Pancreas (tissue), 10 donors: ENCODE measurements at regions not wholly inside any gene's neighbourhood (a gene's known extent, or its start where the extent isn't known, plus 50 kb on each side); places are given as distances from the start of the nearest gene placed in this dataset.

Experiments
- ATAC-seq, 4 donors: fragments of 200-7000 bp; cut with Tn5 transposase; one replicate each; pipeline versions ENCODE4 v1.8.0 to v1.9.1; 2020; ENCODE audit warnings: mild to moderate bottlenecking in 4 of 4, moderate library complexity in 4 of 4
- DNase-seq, 6 donors: peaks; one replicate each; pipeline ENCODE4 v3.0.0-alpha.2; 2020
- FAIRE-seq: peaks from 2 replicates; lab custom pipeline; 2012; peaks lifted over from hg19 to GRCh38; lab: Jason Lieb, UNC
- H3K27ac ChIP-seq, 4 donors: fragments of 200-600 bp; sonication (generic); 1 replicate in 3 of 4; 2 replicates in 1 of 4; pipeline versions ENCODE4 v1.5.0 to v1.8.0; 2020
- H3K27me3 ChIP-seq, 4 donors: fragments of 200-600 bp; one replicate each; pipeline ENCODE4 v1.8.0; 2021
- H3K36me3 ChIP-seq, 3 donors: fragments of 200-600 bp; sonication (generic) in 1 of 3; one replicate each; pipeline versions ENCODE4 v1.5.0 to v1.8.0; 2020 to 2021
- H3K4me1 ChIP-seq, 3 donors: fragments of 200-600 bp; one replicate each; pipeline ENCODE4 v1.8.0; 2021
- H3K4me3 ChIP-seq, 4 donors: fragments of 200-600 bp; sonication (generic) in 2 of 4; one replicate each; pipeline versions ENCODE4 v1.5.0 to v1.8.0; 2020 to 2021
- H3K9me3 ChIP-seq, 4 donors: fragments of 200-600 bp; one replicate each; pipeline ENCODE4 v1.8.0; 2021
- WGBS, 2 donors: extraction: QIAGEN DNeasy Blood & Tissue Kit; methylation state at CpG; one replicate each; pipeline ENCODE4 v1.1.7; 2013; 5-methylcytosine and 5-hydroxymethylcytosine counted together
- intact Hi-C, 3 donors: fragments of 100-400 bp; cut with DNase I; formaldehyde crosslinking; loops; one replicate each; pipeline versions ENCODE4 v1.11.1 to v1.14.2; 2022
- TF ChIP-seq, protein P1 (sequence below), 4 donors: fragments of 200-600 bp; sonication (generic) in 3 of 4; IDR thresholded peaks; one replicate each; pipeline versions ENCODE4 v1.5.0 to v1.8.0; 2021; ENCODE audit warnings: antibody characterized with exemption in 4 of 4
- donor health status: healthy with polysubstance abuse.
- donor health status: DM: no; HTN: no; CAD: no; lungs with moderate emphysema.
- donor health status: DM: no; HTN: no; CAD: no.
- donor health status: control.
- donor health status: control.
- donor health status: Bipolar disorder and iron deficiency.
- donor health status: DM: yes; HTN: yes; CAD: no.
- donor health status: DM: no; HTN: no; CAD: no.
- donor health status: DM: no; HTN: no; CAD: no.
- donor health status: DM: yes; HTN: yes; CAD: no.

GRCh38 chr7:24417526-24418120 lies 133.6 kb downstream of the NPY start:
- Histone ChIP-seq H3K27ac (no peak overlapping the region), H3K4me1 (no peaks in the 10 kb centered on the region), H3K36me3 (no peaks in the 10 kb centered on the region), H3K4me3 (no peak overlapping the region), H3K27me3 (no peaks in the 10 kb centered on the region), H3K9me3 (no peaks in the 10 kb centered on the region)
- ATAC-seq = peak in 2 of 4 donors; percentile 35 to 75
- 39 to 54% methylated on average over 7 of the region's 7 CpGs for WGBS, 2 donors
- no peak for FAIRE-seq
- no peak for DNase-seq
- intact Hi-C loops = no loop called here
- TF ChIP-seq, protein P1, sequence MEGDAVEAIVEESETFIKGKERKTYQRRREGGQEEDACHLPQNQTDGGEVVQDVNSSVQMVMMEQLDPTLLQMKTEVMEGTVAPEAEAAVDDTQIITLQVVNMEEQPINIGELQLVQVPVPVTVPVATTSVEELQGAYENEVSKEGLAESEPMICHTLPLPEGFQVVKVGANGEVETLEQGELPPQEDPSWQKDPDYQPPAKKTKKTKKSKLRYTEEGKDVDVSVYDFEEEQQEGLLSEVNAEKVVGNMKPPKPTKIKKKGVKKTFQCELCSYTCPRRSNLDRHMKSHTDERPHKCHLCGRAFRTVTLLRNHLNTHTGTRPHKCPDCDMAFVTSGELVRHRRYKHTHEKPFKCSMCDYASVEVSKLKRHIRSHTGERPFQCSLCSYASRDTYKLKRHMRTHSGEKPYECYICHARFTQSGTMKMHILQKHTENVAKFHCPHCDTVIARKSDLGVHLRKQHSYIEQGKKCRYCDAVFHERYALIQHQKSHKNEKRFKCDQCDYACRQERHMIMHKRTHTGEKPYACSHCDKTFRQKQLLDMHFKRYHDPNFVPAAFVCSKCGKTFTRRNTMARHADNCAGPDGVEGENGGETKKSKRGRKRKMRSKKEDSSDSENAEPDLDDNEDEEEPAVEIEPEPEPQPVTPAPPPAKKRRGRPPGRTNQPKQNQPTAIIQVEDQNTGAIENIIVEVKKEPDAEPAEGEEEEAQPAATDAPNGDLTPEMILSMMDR (IDR thresholded peaks at IDR 0.05) = no peak

- no peak for FAIRE-seq
- H3K4me3 ChIP-seq = no peak overlapping the region
- intact Hi-C loops = no loop called here
- TF ChIP-seq, protein P1 (IDR thresholded peaks at IDR 0.05) = no peak
- no peaks in the 10 kb centered on the region for H3K27me3 ChIP-seq
- no peak for DNase-seq
- H3K27ac ChIP-seq = no peak overlapping the region
- no peaks in the 10 kb centered on the region for H3K4me1 ChIP-seq
- no peaks in the 10 kb centered on the region for H3K36me3 ChIP-seq
- peak in 2 of 4 donors; percentile 27 to 36 for ATAC-seq
- no peaks in the 10 kb centered on the region for H3K9me3 ChIP-seq
- 91 to 94% methylated on average over 2 of the region's 2 CpGs for whole genome bisulfite sequencing, 2 donors
Observed at GRCh38 chr7:24419077-24419476, 135.1 kb downstream of the NPY start.

DNA sequence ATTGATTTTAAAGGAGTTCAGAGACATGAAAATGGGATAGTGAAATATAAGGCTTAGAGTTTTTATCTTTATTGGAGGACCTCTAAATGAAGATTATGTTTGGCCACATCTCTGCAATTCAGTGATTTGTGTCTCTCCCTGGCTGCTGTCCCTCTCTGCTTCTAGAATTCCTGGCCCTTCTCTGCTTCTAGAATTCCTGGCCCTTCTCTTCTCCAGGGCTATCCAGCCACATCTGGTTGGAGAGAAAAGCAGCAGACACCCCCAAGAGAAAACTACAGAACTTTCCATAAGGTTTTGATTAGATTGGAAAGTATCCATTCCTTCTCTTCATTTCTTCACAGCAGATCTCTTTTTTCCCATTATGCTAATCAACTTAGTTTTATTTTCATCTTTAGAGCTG lies 135.5 kb downstream of the NPY start:
- intact Hi-C loops = no loop called here
- DNase-seq = no peak
- no peaks in the 10 kb centered on the region for H3K9me3 ChIP-seq
- H3K27ac ChIP-seq = no peak overlapping the region
- H3K36me3 ChIP-seq = no peaks in the 10 kb centered on the region
- no peak overlapping the region for H3K4me3 ChIP-seq
- H3K27me3 ChIP-seq = no peaks in the 10 kb centered on the region
- H3K4me1 ChIP-seq = no peaks in the 10 kb centered on the region
- TF ChIP-seq, protein P1 (IDR thresholded peaks at IDR 0.05) = no peak
- ATAC-seq = no peak
- FAIRE-seq = no peak

DNA sequence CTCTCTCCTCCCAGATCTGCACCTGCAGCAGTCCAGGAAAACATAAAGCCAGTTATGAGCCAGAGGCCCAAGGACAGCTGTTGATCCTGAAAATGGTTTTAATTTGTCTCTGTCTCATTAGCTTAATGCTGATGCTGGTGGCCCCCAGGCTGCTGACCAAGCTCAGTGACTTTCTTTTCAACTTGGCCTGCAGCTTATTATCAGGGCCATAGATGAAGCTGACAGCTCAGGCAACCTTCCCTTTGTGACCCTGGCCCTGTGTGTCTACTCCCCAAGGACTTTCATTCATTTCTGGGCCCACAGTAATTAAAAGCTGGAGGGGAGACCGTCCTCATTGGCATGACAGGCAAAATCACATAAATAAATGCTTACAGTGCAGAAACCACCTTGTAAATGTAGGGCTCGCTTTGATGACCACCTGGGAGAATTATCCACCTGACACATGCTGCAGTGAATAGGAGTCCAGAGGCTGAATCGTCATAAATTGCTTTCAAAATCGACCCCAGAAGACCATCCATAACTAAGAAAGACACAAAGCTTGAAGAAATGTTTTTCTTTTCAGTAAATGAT lies 138.5 kb downstream of the NPY start:
- WGBS, 2 donors = 65 to 68% methylated on average over 4 of the region's 4 CpGs
- intact Hi-C loops = no loop called here
- Histone ChIP-seq H3K27ac (no peak overlapping the region), H3K4me3 (no peak overlapping the region), H3K36me3 (no peaks in the 10 kb centered on the region), H3K4me1 (no peaks in the 10 kb centered on the region), H3K9me3 (no peaks in the 10 kb centered on the region), H3K27me3 (no peaks in the 10 kb centered on the region)
- FAIRE-seq (no peak), DNase-seq (no peak), ATAC-seq (peak in 1 of 4 donors; percentile 40)
- TF ChIP-seq, protein P1 (IDR thresholded peaks at IDR 0.05) = no peak

DNA sequence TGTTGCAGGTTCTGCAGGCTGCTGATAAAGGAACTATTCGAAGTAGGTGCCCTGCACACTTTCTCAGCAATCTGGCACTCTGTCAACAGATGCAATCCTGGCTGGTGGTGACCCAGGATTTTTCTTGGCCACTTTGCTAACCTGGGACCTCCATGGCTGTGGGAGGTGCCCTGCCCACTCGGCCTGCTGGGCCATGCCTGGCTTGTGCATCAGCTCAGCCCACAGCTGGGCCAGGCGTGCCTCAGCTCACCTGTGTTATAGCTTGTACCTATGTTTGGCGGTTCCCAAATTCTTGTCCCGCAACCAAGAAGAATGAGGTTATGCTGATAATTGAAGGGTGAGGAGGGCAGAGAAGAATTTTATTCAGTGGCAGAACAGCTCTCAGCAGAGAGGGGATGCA lies 141.7 kb downstream of the NPY start:
- H3K4me3 ChIP-seq = no peak overlapping the region
- no peaks in the 10 kb centered on the region for H3K4me1 ChIP-seq
- H3K27me3 ChIP-seq = no peaks in the 10 kb centered on the region
- DNase-seq = no peak
- no peak for ATAC-seq
- TF ChIP-seq, protein P1 (IDR thresholded peaks at IDR 0.05) = no peak
- no peak overlapping the region for H3K27ac ChIP-seq
- H3K36me3 ChIP-seq = no peaks in the 10 kb centered on the region
- intact Hi-C loops = no loop called here
- no peak for FAIRE-seq
- no peaks in the 10 kb centered on the region for H3K9me3 ChIP-seq
- WGBS, 2 donors = 69 to 80% methylated on average over 5 of the region's 5 CpGs
